GM21528 (cell line): ENCODE measurements at regions not wholly inside any gene's neighbourhood (a gene's known extent, or its start where the extent isn't known, plus 50 kb on each side); places are given as distances from the start of the nearest gene placed in this dataset.
A peak's percentile ranks its signal among the peaks of the same experiment; 100 is the strongest.

Experiments used
- ATAC-seq: cut with Tn5 transposase; IDR thresholded peaks from one replicate; pipeline ENCODE4 v1.9.1; 2021; ENCODE audit warnings: mild to moderate bottlenecking, moderate library complexity; ENCODE audit not compliant: unreplicated experiment, low FRiP score

GRCh38 chr3:61311044-61311443 is 59.8 kb upstream of the FHIT start:
- no peak for ATAC-seq

- no peak for ATAC-seq
These were observed 64.6 kb upstream of the FHIT start for GRCh38 chr3:61315871-61316270.

DNA sequence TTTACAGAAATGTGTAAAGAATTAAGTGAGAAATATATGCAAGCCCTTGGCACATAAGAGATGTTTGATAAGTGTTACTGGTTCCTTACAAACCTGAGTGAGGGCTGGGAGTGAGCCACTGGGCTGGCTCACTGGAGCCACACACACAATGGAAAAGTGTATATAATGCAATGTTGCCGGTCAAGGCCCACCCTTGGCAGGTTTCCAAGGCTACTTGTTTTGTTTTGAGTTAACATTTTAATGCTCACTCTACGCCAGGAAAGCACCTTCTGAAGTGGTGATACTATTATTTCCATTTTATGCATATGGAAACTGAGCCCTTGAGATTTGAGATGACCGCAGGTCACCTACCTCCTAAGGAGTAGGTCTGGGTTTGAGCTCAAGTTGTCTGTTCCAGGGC is 71.8 kb upstream of the FHIT start:
- ATAC-seq = no peak

GRCh38 chr3:61331929-61332552 is 80.8 kb upstream of the FHIT start:
- no peak for ATAC-seq

- no peak for ATAC-seq
These were observed 82.1 kb upstream of the FHIT start for GRCh38 chr3:61333192-61333961.

DNA sequence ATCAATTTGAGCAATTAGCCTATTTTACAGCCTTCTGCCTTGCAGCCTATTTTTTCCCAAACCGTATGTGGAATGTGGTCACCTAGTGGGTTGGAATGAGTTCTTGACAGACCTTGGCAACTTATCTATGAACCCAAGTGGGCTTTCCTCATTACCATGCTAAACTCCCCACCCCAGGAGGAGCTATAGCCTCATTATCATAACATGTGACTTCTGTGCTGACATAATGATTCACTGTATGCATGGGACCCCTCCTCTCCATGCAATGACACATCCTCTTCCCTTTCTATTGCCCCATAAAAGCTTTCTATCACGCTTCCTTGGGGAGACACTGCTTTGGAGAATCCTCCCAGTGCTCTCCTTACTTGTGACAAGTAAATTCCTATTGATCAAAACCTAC is 83.5 kb upstream of the FHIT start:
- ATAC-seq = no peak

DNA sequence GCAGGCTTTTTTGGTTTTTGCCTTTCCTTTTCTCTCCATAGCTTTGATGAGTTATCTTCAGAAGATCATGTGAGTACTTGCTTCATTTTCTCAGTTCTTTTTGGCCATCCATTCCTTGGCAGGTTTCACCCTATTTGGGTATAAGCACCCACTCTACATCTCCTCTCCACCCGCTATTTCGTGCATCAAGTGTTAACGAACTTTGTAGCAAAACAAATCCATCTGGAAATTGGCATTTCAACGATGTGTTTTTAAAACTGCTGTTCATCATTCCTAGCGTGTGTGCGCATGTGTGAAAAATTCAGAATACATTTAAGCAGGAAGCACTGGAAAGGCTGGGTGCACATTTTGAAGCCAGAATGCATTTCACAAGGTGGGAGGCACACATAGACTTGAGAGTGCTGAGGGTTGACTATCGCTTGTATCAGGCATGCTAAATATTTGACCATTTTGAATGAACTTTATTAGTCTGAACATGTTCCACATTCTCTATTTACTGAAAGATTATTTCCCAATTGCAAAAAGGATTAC is 89.7 kb upstream of the FHIT start:
- ATAC-seq = no peak

DNA sequence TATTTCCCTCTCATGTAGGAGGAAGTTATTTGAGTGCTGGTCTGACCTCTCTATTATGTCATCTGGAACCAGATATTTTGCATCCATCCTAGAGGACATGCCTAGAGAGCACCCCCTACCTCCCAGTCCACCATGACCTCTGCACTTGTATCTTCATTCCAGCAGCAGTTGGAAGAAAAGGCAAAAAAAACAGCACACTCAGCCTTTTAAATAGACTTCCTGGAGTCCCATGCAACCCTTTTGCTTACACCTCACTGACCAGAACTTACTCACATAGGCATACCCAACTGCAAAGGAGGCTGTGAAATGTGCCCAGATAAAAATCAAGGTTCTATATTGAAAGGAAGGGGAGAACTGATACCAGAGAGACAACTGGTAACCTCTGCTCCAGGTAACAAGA is 92.3 kb upstream of the FHIT start:
- no peak for ATAC-seq

DNA sequence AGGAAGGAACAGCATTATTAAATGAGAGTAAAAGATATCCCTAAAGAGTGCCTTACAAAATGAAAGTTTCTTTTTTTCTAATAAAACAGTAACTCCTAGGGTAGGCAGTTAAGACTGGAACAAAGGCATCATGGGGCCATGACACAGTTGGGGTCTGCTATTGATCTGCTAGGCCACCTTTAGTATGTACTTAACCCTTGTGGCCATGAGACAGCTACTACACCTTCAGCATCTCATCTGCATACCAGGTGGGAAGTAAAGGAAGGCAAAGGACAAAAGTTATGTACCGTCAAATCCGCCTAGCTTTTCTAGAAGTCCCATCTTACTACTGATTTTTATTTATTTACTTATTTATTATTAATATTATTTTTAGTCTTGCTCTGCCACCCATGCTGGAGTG is 93.8 kb upstream of the FHIT start:
- no peak for ATAC-seq

DNA sequence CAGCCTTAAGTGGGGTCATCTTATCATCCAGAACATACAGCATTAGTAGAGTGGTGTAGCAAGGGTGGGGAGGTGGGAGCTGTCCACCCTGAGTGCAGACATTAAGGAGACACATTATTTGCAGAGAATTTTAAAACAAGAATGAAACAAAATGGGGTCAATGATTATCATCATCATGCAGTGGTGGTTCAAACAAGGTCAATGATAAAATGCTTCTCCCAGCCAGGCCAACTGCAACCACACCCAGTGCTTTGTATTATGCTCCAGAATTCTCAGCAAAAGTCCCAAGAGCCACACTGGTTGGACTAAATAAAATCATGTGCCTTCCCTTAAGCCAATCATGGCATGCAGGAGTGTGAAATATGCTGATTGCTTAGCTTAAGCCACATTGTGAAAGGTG is 96.7 kb upstream of the FHIT start:
- no peak for ATAC-seq

DNA sequence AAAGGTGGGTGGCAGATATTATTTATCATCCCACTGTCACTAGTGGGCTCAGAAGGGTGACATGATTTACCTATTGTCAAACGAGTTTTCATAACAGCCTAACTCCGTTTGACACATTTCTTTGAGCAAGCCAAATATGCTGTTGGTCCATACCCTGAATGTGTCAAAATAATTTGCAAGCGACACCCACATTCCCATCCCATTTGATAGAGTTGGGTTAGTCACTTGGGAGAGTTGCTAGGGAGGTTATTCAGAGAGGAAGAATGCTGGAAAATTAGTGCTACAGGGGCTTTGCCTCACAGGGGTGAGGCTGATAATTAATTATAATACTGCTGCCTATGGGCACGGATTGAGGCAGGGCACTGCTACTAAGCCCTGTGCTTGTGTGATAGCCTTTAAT is 98.5 kb upstream of the FHIT start:
- ATAC-seq = no peak

GRCh38 chr3:61350782-61351309 is 99.6 kb upstream of the FHIT start:
- ATAC-seq = no peak

DNA sequence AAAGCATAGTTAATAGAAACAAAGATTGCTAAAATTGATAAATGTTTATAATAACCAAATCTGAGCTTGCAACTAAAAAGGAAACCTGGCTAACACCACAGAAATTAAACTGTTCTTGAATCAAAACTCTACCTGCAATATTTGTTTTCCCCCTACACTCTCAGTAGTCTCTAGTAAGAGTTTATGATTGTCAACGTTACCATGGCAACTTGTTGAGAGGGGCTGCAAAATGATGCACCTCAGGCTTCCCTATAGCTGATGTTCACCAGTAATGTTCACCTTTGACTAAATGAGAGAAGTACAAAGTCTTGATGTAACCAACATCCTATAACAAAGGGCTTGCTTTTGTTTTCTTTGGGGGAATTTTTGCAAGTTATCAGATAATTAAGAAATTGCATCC is 101.1 kb upstream of the FHIT start:
- no peak for ATAC-seq

DNA sequence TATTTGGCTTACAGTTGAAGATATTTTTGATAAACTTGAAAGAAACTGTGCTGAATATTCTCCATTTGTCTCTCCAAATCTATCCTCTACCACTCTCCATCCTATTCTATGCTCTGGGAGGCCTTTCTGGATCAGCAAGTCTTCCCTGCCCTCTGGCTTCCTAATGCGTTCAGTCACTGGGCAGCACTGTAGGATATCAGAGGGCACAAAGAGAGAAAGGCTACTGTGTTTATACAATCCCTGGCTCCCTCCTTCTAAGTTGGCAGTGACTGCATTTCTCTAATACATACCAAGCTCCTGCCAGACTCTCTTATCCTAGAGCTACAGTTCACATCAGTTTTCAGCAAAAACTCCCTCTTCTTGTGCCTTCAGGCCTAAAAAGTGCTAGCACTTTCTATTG is 102.1 kb upstream of the FHIT start:
- no peak for ATAC-seq

DNA sequence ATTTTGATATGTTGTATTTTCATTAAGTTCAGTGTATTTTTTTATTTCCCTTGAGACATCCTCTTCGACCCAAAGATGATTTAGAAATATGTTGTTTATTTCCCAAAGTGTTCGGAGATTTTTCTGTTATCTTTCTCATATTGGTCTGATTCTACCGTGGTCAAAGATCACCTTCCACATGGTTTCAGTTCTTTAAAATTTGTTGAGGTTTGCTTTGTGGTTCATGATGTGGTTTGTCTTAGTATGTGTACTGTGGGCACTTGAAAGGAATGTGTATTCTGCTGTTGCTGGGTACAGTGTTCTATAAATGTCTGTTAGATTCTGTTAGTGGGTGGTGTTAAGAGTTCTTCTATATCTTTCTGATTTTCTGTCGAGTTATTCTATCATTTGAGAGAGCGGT is 103.4 kb upstream of the FHIT start:
- ATAC-seq = no peak

- ATAC-seq = no peak
These were observed 105.4 kb upstream of the FHIT start for GRCh38 chr3:61356685-61357084.

GRCh38 chr3:61357902-61358301 is 106.7 kb upstream of the FHIT start:
- no peak for ATAC-seq

DNA sequence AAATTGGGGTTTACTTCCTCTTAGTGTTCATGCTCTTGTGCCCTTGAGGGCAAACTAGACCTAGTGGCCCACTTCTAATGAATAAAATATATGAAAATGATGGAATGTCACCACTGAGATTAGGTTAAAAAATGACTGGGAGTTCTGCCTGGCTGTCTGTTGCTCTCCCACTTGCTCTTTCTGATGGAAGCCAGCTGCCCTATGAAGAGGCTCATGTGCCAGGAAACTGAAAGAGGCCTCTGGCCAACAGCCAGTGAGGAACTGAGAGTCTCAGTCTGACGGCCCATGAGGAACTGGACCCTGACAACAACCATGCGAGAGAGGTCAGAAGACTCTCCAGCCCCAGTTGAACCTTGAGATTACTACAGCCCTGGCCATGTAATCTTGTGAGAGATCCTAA is 107.1 kb upstream of the FHIT start:
- peak; percentile 98 for ATAC-seq

GRCh38 chr3:61360297-61360965 is 109.2 kb upstream of the FHIT start:
- ATAC-seq = no peak

DNA sequence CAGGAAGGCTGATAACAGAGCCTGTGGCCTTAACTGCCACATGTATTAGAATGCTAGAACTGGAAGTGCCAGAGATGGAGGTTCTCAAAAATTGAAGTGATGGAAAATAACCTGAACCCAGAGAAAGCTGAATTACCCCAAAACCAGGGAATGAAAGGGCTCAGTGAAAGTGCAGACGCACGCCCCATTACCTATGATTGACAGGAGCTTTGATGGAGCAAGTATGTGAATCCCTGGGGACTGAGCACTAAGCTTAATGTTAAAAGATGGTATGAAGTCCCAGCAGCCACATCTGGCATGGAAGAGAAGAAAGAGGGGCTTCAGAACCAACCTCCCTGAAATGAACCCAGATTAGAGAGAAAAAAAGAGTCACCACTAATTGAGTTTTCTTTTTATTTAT is 118.4 kb upstream of the FHIT start:
- no peak for ATAC-seq

DNA sequence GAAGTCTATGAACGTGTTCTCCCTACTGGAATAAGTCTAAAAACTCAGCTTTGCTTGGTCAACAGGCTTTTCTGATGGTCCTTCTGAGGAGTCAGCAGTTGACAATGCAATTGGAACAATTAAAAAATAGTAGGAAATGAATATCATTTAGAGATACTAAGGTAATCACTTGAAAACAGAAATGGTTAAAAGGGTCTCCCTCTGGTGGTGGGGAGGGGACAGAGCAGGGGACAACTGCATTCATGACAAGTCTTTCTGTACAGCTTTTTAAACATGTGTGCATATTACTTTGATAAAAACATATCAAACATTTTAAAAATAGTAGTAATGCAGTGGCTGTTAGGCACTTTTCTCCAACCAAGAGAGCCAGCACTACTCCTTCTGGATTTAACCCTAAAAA is 119.9 kb upstream of the FHIT start:
- ATAC-seq = no peak
